Right lung (tissue), 2 donors: ENCODE measurements at regions not wholly inside any gene's neighbourhood (a gene's known extent, or its start where the extent isn't known, plus 50 kb on each side); places are given as distances from the start of the nearest gene placed in this dataset.

ENCODE experiments used
- DNase-seq, 2 donors: peaks; one replicate each; pipeline ENCODE4 v3.0.0-alpha.2; 2013

DNA sequence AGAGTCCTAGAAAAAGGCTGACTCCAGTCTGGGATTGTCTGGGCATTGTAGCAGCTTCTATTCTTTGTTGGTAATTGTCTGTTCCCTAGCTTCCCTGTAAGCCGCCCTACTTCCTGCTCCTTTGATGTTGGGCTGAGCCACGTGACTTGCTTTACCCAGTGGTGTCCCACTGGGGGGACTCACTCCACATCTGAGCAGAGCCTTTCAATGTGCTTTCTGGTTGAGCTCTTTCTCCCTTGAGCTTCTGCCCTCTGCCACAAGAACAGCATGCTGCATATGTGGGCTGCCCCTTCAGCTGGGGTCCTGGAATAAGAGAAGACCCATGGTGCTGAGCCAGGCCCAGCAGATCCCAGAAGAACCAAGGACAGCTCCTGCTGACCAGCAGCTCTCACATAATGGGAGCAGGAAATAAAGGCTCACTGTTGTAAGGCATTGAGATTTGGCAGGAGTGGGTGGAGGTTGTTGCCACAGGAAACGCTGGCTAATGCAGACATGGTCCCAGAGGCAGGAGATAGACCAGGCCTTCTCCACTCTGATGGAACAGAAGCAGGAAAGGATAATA, 276.3 kb upstream of the GJB5 start:
- no peak for DNase-seq

DNA sequence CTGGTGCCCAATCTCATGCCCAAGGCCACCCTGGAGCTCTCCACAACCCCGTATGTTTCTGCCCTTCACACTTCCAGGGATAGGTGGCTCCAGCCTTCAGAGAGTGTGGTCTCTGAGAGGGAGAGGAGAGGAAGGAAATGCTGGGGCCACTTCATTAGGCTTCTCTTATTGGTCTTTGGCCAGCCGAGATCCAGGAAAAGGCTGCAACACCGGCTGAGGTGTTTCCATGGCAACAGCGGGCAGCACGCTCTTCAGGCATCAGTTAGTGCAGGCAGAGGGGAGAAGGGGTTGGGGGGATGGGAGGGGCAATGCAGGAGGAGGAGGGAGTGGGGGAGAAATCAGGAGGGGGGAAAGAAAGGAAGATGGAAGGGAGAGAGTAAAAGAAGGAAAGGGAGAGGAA, 275.1 kb upstream of the GJB5 start:
- no peak for DNase-seq

DNA sequence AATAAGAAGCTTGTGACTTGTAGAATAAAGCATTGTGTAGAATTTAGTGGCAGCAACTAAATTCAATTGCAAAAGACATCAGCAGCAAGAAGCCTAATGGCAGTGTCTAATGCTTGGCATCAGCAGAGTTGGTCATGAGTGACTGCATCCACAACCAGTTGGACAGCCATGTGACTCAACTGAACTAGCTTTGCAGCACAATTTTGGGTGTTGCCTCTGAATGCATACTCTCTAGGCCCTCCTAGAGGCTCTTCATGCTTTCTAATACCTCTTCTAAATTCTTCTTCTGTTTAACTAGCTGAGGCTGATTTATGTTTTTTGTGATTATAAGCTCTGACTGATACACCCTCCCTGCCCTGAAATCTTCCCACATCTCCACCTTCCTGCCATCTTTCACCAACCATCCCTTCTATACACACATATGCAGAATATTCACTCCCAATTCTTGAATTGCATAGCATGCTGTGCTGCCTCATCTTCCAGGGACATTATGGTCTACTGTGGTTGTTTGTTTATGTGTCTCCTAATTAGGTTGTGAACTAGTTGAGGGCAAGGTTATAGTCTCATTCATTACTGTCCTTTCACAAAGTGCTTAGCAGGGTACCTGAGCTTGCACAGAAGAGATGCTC, 266.7 kb upstream of the GJB5 start:
- no peak for DNase-seq

DNA sequence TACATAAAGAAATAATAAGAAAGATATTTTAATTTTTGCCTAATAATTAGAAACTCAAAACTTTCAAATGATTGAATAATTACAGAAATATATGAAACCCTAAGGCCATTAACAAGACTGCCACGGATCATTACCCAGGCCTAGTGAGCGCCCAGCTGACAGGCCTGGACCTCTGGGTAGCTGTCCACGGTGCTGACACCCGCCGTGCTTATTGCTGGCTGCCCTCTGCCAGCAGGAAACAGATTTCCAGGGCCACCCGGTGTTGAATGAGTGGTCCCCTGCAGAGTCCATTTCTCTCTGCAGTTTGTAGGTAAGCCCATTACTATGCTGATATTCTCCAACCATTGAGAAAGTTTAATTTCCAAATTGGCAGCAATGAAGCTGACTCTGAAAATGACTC, 254.4 kb upstream of the GJB5 start:
- peak; percentile 1 to 13 for DNase-seq

DNA sequence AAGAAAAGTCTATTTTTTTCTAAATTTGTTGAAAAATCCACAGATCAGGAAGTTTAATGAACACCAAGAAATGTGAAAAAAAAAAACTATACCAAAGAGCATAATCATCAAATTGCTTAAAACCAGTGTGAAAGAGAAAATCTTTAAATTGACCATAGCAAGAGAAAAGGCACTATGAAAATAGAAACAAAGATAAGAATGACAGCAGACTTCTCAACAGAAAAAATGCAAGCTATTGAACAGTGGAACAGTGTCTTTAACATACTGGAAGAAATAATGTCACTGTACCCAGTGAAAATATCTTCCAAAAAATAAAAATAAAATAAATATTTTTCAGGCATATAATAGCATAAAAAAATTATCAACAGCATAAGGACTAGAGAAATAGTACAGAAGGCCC, 243.0 kb upstream of the GJB5 start:
- DNase-seq = no peak

DNA sequence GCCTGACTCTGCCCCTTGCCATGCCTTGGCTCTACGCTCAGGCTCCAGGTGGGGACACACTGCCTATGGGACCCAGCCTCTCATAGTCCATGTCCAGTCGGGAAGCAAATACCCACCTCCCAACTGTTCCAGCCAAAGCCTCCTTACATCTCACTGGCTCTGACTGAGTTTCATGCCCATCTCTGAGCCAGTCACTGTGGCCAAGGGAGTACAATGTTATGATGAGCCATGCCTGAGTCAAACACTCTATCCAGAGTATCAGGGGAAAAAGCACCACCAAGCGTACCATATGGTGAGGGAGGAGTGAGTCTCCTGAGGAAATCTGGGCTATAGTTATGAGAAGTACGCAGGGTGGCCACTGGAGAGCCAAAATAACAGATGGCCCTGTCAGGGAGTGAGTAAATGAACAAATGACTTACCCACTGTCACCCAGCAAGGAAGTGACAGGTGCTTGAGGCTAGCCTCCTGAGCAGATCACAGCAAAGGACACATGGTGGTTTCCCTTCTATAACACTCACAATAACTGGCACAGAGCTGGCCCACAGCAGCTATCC, 236.6 kb upstream of the GJB5 start:
- no peak for DNase-seq

DNA sequence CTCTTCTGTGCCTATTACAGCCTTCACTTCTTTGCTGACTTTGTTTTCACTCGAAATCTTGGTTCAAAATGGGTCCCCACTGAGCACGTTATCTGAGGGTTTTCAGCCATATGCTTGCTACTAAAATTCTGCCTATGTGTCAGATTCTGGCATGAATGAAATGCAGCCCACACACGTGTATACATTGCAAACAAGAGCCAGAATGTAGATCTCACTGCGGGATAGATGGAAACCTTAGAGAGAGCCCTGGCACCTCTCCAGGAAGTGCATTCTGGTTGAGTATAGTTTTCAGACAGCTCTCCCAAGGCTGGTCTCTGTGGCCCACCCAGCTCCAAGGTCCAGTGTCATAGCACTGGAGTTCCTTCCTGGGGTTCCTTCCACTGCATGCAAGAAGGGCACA, 234.7 kb upstream of the GJB5 start:
- DNase-seq = no peak

DNA sequence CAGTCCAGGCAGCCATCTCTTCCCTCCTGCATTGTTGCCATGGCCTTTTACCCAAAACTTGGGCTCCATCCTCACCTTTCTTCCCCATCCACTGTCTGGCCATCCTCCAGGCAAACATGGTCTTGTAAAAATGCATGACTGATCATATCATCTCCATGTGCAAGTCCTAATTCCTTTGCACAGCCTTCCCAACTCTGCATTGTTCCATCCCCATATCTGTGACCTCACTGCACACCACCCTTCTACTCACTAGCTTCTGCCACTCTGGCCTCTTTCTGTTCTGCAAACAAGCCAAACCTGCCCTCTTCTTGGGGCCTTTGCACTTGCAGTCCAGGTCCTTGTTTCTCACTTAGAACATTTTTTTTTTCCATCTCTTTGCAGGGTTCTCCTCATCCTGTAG, 230.1 kb upstream of the GJB5 start:
- DNase-seq = no peak

DNA sequence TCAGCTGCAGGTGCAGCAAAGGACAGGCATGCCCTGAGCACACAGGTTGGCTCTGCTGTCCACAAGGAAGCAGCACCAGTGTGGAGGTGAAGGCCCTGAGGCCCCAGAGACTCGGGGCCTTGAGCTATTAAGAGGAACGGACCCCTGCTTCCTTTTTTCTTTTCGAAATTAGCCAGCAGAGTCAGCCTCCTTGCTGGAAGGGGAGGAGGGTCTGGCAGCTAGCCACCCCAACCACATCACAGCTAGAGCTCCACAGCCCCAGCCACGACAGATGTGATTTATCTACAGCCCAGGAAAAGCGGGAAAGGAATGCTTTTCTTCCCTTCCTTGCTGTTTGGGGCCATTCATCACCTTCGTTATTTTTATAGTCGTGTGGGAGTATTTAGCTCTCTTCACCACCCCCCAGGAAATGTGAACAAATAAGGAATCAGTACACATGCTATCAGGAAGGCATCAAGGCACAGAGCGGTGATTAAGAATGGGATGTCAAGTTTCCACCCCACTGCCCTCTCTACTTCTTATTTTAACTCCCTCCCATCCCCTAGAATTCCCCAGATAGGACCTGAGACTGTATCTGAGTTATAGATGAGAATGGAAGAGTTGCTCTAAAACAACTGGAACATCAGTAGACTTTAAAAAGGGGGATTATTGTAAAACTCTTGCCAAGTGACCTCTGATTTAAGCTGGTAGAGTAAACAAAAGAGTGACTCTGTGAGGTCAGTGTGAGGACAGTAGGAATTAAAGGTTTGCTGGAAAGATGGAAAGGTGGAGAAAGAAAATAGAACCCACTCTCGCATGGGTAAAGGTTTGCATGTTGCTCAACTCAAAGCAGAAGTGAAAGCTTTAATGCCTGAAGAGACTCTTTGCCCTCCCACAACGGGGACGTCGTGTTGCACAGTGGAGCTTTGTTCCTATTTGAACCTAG, 224.7 kb upstream of the GJB5 start:
- DNase-seq = no peak

DNA sequence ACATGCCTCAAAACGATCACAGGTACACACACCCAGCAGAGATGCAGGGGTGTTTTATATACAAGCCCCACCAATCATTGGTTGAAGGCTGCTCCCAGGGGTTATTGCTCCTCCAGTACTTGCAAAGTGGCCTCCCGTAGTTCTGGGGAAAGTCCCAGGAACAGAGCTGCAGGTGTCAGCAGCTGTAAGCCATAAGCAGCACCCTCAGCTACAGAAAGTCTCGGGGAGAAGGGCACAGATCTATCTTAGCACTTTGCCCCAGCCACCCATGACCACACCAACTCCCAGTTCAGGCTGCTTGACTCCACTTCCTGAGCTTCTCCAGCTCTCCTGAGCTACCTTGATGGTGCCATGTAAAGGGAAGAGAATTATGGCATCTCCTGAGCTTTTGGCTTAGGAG, 222.7 kb upstream of the GJB5 start:
- no peak for DNase-seq

DNA sequence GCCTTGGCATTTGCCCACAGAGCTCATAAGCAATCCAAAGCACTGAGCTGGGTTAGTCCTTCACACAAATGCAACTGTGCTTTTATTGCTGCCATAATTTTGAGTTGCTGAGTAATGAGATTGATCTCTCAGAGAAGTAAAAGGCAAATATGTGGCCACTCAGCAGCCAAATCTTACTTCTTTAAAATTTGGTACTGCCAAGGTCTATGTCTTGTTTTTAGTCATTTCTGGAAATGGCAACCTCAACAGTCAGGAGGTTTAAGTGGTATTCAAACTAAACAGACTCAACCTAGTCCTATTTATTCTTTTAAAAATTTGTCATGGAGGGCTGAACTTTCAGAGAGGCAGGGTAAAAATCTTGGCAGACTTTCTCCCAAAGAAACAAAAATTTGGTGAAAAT, 216.4 kb upstream of the GJB5 start:
- DNase-seq = no peak

DNA sequence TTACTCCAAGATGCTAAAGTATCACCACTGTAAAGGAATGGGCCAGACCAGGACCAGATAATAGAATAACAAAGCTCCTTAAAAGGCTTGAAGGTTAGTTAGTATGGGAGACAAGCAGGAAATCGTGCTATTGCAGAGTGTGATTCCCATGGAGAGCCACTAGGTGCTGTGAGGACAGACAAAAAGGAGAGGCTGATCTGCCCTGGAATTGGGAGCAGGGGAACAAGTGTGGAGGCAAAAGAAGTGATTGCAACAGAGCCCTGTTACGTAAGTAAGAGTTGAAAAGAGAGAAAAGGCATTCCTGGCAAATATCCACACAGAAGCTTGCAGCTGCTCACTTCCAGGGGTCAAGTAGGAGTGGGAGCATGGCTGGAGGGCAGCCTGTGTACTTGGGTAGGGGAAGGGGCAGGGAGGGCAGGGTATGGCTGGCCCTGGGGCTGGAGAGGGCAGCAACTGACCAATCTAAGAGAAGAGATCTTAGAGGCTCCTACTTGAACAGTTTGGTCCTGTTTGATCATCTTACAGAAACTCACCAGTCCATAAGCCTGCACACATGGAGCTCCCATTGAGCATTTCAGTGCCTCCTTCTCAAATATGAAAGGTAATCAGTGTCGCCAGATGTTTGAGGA, 207.7 kb upstream of the GJB5 start:
- no peak for DNase-seq

DNA sequence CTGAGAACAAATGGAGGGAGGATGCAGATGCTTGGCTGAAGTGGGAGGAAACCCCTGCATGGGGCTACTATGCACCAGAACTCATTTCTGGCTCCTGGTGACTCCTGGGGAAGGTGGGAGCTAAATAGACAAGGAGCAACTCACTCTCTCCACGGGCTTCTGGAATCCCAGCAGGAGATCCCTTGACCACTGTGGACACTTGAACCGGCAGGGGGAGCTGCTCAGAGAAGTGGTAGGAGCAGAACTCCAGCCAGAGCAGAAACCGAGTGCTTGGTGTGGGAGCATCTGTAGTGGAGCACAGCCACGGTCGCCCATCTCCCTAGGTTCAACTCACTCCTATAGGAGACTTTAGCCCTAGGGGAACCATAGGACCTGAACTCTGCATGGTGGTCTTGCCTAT, 205.6 kb upstream of the GJB5 start:
- no peak for DNase-seq

DNA sequence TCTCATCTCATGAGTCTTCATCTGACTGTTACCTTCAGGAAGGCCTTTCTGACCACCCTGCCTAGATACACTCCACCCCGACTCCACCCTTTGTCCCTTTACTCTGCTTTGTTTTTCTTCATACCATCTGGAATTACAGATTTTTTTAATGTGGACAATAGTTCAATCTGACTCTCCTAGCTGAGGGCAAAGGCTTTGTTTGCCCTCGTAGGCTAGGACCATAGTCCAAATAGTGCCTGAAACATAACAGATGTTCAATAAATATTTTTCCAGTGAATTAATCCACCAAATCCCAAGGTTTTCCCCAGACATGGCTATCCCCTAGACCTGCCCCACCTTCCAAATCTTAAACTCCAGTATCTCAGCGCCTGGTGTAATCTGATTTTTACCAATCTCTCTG, 176.5 kb upstream of the GJB5 start:
- DNase-seq = no peak

DNA sequence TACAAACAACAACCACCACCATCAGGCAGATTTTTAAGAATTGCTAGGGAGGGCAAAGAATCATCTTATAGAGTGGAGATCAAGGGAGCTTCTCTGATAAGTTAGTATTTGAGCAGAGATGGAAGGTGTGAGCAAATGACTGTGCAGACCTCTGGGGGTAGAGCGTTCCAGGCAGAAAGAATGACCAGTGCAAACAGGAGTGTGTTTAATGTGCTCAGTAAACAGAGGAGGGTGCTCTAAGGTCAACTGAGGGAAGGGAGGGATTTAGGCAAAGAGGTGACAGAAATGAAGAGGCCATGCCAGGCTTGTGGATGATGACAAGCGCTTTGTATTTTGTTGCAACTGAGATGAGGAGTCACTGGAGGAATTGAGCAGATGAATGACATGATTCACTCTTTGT, 172.5 kb upstream of the GJB5 start:
- no peak for DNase-seq

DNA sequence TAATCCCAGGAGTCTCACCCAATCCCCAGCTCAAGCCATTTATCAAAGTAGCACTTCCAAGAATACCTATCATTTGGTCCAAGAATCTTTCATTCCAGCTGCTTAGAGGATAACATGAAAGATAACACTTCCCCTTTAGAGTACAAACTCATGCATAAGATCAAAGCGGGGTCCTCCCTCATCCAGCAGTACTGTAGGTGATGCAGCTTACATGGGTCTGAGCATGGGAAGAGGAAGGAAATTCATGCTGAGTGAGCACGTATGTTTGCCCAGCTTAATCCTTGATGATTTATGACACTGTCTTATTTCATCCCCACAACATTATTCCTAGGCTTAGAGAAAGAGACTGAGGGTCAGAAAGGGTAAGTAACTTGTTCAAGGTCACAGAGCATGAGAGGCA, 167.1 kb upstream of the GJB5 start:
- DNase-seq = no peak

DNA sequence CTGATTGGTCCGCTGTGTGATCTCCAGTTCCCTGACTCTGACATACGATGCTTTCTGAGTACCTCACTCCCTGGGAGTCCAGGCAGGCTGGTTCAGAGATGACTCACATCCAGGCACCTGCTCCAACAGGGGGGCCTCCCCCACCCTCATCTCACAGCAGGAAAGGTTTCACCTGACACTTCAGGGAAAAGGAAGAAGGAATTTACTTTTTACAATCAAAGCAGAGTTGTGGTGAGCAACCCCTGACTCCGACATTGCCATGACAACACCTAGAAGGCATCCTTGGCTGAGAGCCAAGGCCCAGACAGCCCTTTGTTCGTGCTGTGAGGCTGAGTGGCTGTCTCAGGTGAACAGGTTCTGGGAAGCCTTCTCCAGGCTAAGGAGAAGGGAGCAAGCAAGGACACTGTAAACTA, 164.6 kb upstream of the GJB5 start:
- DNase-seq = no peak

DNA sequence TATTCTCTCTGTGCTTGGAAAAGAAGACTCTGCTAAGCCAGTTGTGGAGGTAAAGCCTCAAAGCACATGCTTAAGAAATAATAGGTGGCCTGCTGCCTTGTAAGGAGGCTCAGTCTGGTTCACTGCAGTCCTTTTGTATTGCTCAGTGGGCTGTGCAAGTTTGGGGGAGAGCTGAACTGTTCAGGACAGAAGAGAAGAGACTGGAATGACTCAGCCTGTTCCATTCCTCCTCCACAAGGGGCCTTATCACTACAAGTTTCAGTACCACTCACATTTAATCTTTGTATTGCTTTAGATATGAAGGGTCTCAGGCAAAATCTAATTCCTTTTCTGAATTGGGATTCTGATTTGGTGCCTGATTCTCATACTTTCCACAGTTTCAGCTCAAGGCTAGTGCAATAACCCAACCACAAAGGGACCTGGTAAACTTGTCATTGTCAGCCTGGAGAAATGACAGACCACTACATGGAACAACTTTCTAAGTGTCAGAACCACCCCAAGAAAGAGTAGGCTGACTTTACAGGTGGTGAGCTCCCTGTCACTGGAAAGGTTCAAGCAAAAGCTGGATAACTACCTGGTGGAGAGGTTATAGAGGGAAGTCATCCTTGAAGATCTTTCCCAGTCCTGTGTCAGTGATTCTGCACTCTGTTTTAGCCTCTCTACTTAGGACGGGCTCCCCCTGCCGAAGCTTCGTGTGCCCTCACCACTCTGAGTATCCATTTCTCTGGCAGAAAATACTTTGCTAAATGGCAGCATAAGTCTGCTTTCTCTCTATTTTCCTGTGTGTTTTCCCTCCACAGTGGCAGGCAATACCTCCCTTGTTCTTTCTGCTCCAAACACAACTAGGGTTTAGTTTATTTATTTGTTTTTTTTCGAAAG, 162.9 kb upstream of the GJB5 start:
- no peak for DNase-seq

DNA sequence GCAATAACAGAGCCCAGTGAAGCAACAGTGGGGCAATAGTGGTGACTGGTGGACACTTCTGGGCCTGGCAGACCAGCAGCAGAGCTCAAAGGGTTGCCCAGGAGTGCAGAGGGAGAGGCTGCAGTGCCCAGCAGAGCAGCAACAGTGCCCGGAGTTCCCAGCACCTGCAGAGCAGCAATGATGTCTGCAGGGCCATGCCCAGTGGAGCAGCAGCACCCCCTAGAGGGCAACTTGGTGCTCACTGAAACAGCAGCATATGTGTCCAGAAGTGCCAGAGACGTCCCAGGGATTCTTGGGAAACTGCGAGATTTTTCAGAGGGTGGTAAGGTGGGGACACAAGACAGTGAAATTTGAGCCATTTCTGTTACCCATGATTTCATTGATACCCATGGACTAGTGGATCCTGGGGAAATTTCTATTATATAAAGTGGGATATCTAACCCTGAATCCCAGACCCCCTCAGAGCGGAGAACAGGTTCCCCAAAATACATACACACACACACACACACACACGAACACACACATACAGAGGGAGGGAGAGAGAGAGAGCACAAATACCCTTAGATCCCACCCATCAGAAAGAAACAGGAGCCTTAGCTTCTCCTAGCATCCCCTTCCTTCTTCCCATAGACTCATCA, 156.9 kb upstream of the GJB5 start:
- DNase-seq = peak; percentile 12 to 21

DNA sequence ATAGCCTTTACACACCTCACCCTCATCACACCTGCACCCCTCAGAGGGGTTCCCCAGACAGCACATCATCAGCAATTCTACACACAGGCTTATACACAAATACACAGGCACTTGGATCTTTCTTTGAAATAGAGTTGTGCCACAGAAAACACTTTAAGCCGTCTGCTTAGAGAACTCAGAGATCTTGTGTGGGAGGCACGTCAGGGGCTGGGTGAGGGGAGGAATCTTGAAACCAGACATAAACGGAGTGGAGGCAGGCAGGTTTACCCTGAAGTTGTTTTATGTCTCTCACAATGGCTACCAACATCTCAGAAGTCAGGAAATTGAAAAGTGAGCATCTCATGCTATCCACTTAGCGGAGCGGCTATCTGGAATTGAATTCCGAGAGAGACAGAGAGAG, 151.9 kb upstream of the GJB5 start:
- no peak for DNase-seq

DNA sequence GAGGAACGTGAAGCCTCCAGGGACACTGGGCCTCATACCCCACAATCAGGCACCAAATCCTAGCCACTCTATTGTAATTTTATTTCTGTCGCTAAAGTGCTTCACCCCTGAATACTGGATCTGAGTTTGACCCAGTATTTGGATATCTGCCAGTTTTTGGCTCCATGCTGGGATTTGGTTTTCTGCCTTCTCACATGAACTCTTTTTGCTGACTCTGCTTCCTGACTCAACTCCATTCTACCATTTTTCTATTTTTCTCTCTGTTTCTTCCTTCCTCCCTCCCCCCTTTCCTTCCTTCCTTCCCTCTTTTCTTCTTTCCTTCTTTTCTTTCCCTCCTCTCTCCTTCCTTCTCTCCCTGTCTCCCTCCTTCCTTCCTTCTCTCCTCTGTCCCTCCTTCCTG, 151.3 kb upstream of the GJB5 start:
- no peak for DNase-seq
